ENCODE measurements at regions not wholly inside any gene's neighbourhood (a gene's known extent, or its start where the extent isn't known, plus 50 kb on each side); places are given as distances from the start of the nearest gene placed in this dataset.
"Not testable (repeated sequence)": the region's sequence is repeated elsewhere in the genome, so short reads cannot be mapped to it uniquely, and the experiment has no call there.

GRCh38 chr10:95137990-95138625 lies 55.9 kb upstream of the ACSM6 start:
- DNase-seq = not testable (repeated sequence)

GRCh38 chr10:95134490-95134889 lies 59.5 kb upstream of the ACSM6 start:
- DNase-seq = no peak

GRCh38 chr10:95133997-95134396 lies 60.0 kb upstream of the ACSM6 start:
- no peak for DNase-seq

GRCh38 chr10:95133016-95133752 lies 60.9 kb upstream of the ACSM6 start:
- DNase-seq = peak; percentile 86

- not testable (repeated sequence) for DNase-seq
These were observed 61.1 kb upstream of the CYP2C8 start for GRCh38 chr10:95130429-95130828.

- DNase-seq = no peak
These were observed 56.3 kb upstream of the CYP2C8 start for GRCh38 chr10:95125582-95125981.

GRCh38 chr10:95122736-95123135 lies 53.4 kb upstream of the CYP2C8 start:
- no peak for DNase-seq

- no peak for DNase-seq
These were observed 52.6 kb upstream of the CYP2C8 start for GRCh38 chr10:95121904-95122303.
